ENCODE measurements at regions not wholly inside any gene's neighbourhood (a gene's known extent, or its start where the extent isn't known, plus 50 kb on each side); places are given as distances from the start of the nearest gene placed in this dataset.
"Not testable (repeated sequence)": the region's sequence is repeated elsewhere in the genome, so short reads cannot be mapped to it uniquely, and the experiment has no call there.

GRCh38 chr12:88361493-88361892, 218.8 kb downstream of the KITLG start:
- H3K36me3 Mint-ChIP-seq (ENCODE audit: low read depth), result no peaks in the 10 kb centered on the region
- H3K27ac Mint-ChIP-seq, result no peak overlapping the region
- peaks cover 6% of the 10 kb centered on the region for H3K9me3 Mint-ChIP-seq
- no peaks in the 10 kb centered on the region for H3K27me3 Mint-ChIP-seq
- ATAC-seq (ENCODE audit: low read depth) (no peak), DNase-seq (no peak)
- no peak for TF ChIP-seq CTCF (IDR thresholded peaks at IDR 0.05)
- POLR2A ChIA-PET, result no interaction called here
- CTCF ChIA-PET, result no interaction called here
- H3K4me3 Mint-ChIP-seq, result no peak overlapping the region
- H3K4me1 Mint-ChIP-seq, result no peaks in the 10 kb centered on the region
- intact Hi-C loops (cut with micrococcal nuclease), result no loop called here

- no peak for TF ChIP-seq CTCF (IDR thresholded peaks at IDR 0.05)
- Mint-ChIP-seq H3K9me3 (peaks cover 6% of the 10 kb centered on the region), H3K4me3 (no peak overlapping the region), H3K36me3 (ENCODE audit: low read depth) (no peaks in the 10 kb centered on the region), H3K27ac (no peak overlapping the region), H3K27me3 (no peaks in the 10 kb centered on the region), H3K4me1 (no peaks in the 10 kb centered on the region)
- POLR2A ChIA-PET, result no interaction called here
- no peak for ATAC-seq (ENCODE audit: low read depth)
- no peak for DNase-seq
- intact Hi-C loops (cut with micrococcal nuclease), result no loop called here
- CTCF ChIA-PET, result no interaction called here
Measured at GRCh38 chr12:88362439-88362838, 217.8 kb downstream of the KITLG start.

GRCh38 chr12:88365403-88365802, 214.9 kb downstream of the KITLG start:
- DNase-seq, result no peak
- Mint-ChIP-seq H3K9me3 (no peaks in the 10 kb centered on the region), H3K27me3 (no peaks in the 10 kb centered on the region), H3K27ac (no peak overlapping the region), H3K36me3 (ENCODE audit: low read depth) (no peaks in the 10 kb centered on the region), H3K4me3 (no peak overlapping the region), H3K4me1 (no peaks in the 10 kb centered on the region)
- ChIA-PET CTCF (no interaction called here), POLR2A (no interaction called here)
- no peak for ATAC-seq (ENCODE audit: low read depth)
- intact Hi-C loops (cut with micrococcal nuclease), result no loop called here
- no peak for TF ChIP-seq CTCF (IDR thresholded peaks at IDR 0.05)

GRCh38 chr12:88366101-88366500, 214.2 kb downstream of the KITLG start:
- TF ChIP-seq CTCF (IDR thresholded peaks at IDR 0.05), result no peak
- DNase-seq (no peak), ATAC-seq (ENCODE audit: low read depth) (no peak)
- Mint-ChIP-seq H3K4me1 (no peaks in the 10 kb centered on the region), H3K4me3 (no peak overlapping the region), H3K27ac (no peak overlapping the region), H3K36me3 (ENCODE audit: low read depth) (no peaks in the 10 kb centered on the region), H3K27me3 (no peaks in the 10 kb centered on the region), H3K9me3 (no peaks in the 10 kb centered on the region)
- intact Hi-C loops (cut with micrococcal nuclease), result no loop called here
- ChIA-PET POLR2A (no interaction called here), CTCF (no interaction called here)

- no peaks in the 10 kb centered on the region for H3K27me3 Mint-ChIP-seq
- no peak overlapping the region for H3K27ac Mint-ChIP-seq
- no peaks in the 10 kb centered on the region for H3K4me1 Mint-ChIP-seq
- no peaks in the 10 kb centered on the region for H3K9me3 Mint-ChIP-seq
- CTCF ChIA-PET, result no interaction called here
- H3K36me3 Mint-ChIP-seq (ENCODE audit: low read depth), result no peaks in the 10 kb centered on the region
- TF ChIP-seq CTCF (IDR thresholded peaks at IDR 0.05), result no peak
- ATAC-seq (ENCODE audit: low read depth) (no peak), DNase-seq (no peak)
- H3K4me3 Mint-ChIP-seq, result no peak overlapping the region
- POLR2A ChIA-PET, result no interaction called here
- intact Hi-C loops (cut with micrococcal nuclease), result no loop called here
Measured at GRCh38 chr12:88367231-88367630, 213.0 kb downstream of the KITLG start.

GRCh38 chr12:88368077-88368476, 212.2 kb downstream of the KITLG start:
- ATAC-seq (ENCODE audit: low read depth); H3K4me3 Mint-ChIP-seq; DNase-seq; POLR2A ChIA-PET; H3K27ac Mint-ChIP-seq; CTCF ChIA-PET; intact Hi-C loops (cut with micrococcal nuclease); H3K27me3 Mint-ChIP-seq; H3K4me1 Mint-ChIP-seq; H3K36me3 Mint-ChIP-seq (ENCODE audit: low read depth); H3K9me3 Mint-ChIP-seq: not testable (repeated sequence)
